GM10248 (cell line): ENCODE measurements at regions not wholly inside any gene's neighbourhood (a gene's known extent, or its start where the extent isn't known, plus 50 kb on each side); places are given as distances from the start of the nearest gene placed in this dataset.

ENCODE experiments used
- CTCF ChIA-PET: fragments of 300-600 bp; sonication (Branson Sonifier 250); formaldehyde crosslinking; extraction: SDS; loops from one replicate; lab custom pipeline; 2021; ENCODE audit warnings: antibody characterized with exemption; lab: Yijun Ruan, JAX
- POLR2A ChIA-PET: fragments of 350-650 bp; sonication (Branson Sonifier 250); formaldehyde crosslinking; extraction: SDS; loops from one replicate; lab custom pipeline; 2020; ENCODE audit warnings: antibody characterized with exemption; lab: Yijun Ruan, JAX
- DNase-seq: peaks from one replicate; pipeline ENCODE4 v3.0.0; 2012; ENCODE audit errors: extremely low spot score
- TF ChIP-seq, protein P1 (sequence below): IDR thresholded peaks from 2 replicates; pipeline ENCODE4 v1.5.1; 2012; ENCODE audit warnings: mild to moderate bottlenecking, low read depth; ENCODE audit errors: extremely low read depth, missing control alignments, control extremely low read depth

DNA sequence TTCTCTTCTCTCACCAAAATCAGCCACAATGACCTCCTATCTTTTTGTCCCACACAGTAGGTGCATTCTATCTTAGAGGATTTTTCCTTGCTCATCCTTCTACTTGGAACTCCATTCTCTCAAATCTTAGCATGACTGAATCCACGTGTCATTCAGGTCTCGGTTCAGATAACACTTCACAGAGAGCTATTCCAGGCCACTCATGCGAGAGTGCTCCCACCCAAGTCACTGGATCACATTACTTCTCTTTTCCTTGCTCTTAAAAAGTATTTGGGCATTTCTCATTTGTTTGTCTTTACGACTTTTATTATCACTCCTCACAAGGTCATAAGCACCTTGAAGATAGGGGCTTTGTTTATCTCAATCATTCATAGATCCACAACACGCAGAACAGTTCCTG, 647.5 kb upstream of the TENM3 start:
- TF ChIP-seq, protein P1, sequence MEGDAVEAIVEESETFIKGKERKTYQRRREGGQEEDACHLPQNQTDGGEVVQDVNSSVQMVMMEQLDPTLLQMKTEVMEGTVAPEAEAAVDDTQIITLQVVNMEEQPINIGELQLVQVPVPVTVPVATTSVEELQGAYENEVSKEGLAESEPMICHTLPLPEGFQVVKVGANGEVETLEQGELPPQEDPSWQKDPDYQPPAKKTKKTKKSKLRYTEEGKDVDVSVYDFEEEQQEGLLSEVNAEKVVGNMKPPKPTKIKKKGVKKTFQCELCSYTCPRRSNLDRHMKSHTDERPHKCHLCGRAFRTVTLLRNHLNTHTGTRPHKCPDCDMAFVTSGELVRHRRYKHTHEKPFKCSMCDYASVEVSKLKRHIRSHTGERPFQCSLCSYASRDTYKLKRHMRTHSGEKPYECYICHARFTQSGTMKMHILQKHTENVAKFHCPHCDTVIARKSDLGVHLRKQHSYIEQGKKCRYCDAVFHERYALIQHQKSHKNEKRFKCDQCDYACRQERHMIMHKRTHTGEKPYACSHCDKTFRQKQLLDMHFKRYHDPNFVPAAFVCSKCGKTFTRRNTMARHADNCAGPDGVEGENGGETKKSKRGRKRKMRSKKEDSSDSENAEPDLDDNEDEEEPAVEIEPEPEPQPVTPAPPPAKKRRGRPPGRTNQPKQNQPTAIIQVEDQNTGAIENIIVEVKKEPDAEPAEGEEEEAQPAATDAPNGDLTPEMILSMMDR: no peak
- no peak for DNase-seq
- ChIA-PET CTCF (no interaction called here), POLR2A (no interaction called here)

DNA sequence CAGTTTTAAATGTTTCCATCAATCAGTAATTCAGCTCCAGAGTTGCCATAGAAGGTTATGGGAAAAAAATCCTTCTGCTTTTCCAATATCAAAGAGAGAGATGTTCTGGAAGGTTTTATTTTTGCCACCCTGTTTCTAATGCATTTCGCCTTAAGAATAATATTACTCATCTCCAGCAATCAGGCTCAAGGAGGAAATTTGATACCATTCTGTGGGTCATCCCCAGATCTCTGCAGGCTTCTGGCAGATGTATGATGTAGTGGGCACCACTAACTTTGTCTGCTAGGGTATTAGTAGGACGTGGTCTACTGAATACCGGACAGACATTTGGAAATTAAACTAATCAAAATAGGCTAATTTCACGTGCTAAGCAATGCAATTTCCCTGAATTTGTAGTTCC, 645.4 kb upstream of the TENM3 start:
- ChIA-PET POLR2A (no interaction called here), CTCF (no interaction called here)
- no peak for DNase-seq
- TF ChIP-seq, protein P1: no peak

DNA sequence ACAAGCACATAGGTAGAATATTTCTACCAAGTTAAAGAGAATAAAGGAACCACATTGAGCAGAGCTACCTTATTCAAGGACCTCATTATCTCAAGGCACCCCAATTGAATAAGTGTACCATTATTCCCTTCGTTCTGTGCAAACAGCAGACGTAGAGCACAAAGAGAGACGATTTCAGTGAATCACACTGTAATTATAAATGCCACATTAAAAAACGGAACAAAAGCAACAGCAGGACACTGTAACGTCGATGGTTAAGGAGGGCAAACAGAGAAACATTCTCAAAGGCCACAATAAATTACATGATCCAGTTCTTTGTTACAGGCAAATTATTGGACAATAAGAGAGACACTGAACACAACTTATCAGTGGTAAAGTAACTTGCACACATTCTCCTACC, 644.1 kb upstream of the TENM3 start:
- POLR2A ChIA-PET: no interaction called here
- DNase-seq: no peak
- TF ChIP-seq, protein P1: no peak
- CTCF ChIA-PET: no interaction called here

DNA sequence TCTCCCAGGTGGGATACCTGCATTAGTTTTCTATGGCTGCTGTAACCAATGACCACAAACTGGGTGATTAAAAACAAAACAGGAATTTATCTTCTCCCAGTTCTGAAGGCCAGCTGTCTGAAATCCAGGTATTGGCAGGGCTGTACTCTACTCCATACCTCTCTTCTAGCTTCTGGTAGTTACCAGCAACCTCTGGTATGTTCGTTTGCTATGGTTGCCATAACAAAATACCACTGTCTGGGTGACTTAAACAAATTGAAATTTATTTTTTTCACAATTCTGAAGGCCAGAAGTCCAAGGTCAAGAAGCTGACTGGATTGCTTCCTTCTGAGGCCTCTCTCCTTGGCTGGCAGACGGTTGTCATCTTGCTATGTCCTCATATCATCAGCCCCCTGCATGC, 642.1 kb upstream of the TENM3 start:
- TF ChIP-seq, protein P1: no peak
- POLR2A ChIA-PET: no interaction called here
- CTCF ChIA-PET: interaction anchor here (1.5 kb wide), 1 partner anchor 8 kb away, joined by 6 read pairs; no protein-coding TSS in a partner anchor
- no peak for DNase-seq

DNA sequence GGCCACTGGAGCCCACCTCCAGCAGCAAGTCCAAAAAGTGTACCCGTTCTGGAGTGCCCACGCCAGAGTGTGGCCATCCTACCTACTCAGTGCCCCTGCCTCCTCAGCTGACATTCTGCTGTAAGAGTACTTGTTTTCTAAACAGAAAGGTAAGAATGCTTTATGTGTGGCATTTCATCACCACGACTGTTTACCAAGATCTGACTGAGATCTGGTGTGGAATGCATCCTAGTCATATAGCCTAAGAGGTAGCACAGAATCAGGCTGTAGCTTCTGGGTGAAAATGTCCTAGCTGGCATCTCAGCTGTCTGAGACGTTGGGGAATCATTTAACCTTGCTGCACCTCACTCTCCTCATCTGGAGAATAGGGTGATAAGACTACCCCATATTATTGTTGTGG, 638.7 kb upstream of the TENM3 start:
- ChIA-PET CTCF (no interaction called here), POLR2A (no interaction called here)
- TF ChIP-seq, protein P1: no peak
- no peak for DNase-seq

DNA sequence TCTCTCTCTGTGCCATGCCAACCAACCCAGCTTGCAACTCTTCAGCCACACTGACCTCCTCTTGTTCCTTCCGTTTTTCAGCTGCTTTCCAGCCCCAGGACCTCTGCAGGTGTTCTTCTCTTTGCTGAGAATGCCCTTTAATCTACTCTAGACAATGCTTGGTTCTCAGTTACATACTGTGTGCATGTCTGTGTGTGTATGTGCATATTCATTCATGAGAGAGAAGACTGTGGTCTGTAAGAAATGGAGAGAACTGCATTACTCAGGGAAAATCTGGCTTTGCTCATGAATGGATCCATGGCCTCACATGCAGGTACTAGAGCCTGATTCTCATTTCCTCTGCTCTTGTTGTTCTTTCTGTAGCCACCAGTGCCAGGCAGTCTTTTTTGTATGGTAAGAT, 636.9 kb upstream of the TENM3 start:
- TF ChIP-seq, protein P1: no peak
- ChIA-PET CTCF (no interaction called here), POLR2A (no interaction called here)

DNA sequence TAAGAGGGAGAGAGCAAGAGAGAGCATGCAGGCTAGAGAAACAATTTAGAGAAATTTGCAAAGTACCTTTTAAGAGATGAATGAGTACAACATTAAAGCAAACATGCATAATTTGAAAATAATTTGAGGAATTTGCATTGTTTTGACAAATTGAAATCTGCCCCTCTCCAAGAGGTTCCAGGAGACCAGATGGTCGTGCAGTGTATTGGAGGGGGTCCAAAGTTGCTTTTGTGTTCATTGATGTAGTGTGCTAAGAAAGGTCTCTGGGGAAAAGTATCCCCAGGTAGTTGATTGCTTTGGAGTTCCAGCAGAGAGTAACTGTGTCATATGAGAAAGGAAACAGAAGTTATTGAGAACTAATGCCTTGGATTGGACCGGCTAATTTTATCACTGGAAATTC, 635.0 kb upstream of the TENM3 start:
- no peak for DNase-seq
- TF ChIP-seq, protein P1: no peak
- ChIA-PET POLR2A (no interaction called here), CTCF (no interaction called here)

More for the DNA sequence above, 636.9 kb upstream of the TENM3 start:
- no peak for DNase-seq
